Lung (tissue), 11 donors: ENCODE measurements at regions not wholly inside any gene's neighbourhood (a gene's known extent, or its start where the extent isn't known, plus 50 kb on each side); places are given as distances from the start of the nearest gene placed in this dataset.

ENCODE experiments used
- ATAC-seq: fragments of 200-7000 bp; cut with Tn5 transposase; one replicate; pipeline ENCODE4 v1.9.1; 2020; ENCODE audit warnings: moderate number of reproducible peaks; ENCODE audit not compliant: insufficient read depth, low FRiP score
- DNase-seq, 3 donors: peaks; one replicate each; pipeline ENCODE4 v3.0.0-alpha.2; 2013 to 2017
- H3K27ac ChIP-seq, 2 donors: one replicate each; pipeline ENCODE4 v1.5.1; 2013; ENCODE audit warnings: mild to moderate bottlenecking in 2 of 2, moderate library complexity in 2 of 2, control low read depth in 1 of 2, inconsistent platforms in 1 of 2, low read depth in 1 of 2, low read length in 1 of 2
- H3K27me3 ChIP-seq, 3 donors: one replicate each; pipeline ENCODE4 v1.5.1; 2013; ENCODE audit warnings: low read length in 2 of 3; ENCODE audit not compliant: control insufficient read depth in 3 of 3, insufficient read depth in 3 of 3
- H3K36me3 ChIP-seq, 4 donors: one replicate each; pipeline ENCODE4 v1.5.1; 2013; ENCODE audit warnings: low read length in 4 of 4, mild to moderate bottlenecking in 1 of 4, moderate library complexity in 1 of 4; ENCODE audit not compliant: control insufficient read depth in 4 of 4, insufficient read depth in 4 of 4
- H3K4me1 ChIP-seq, 5 donors: one replicate each; pipeline ENCODE4 v1.5.1; 2013; ENCODE audit warnings: low read length in 5 of 5, mild to moderate bottlenecking in 2 of 5, moderate library complexity in 1 of 5; ENCODE audit not compliant: control insufficient read depth in 5 of 5, insufficient read depth in 5 of 5
- H3K4me3 ChIP-seq: one replicate; pipeline ENCODE4 v1.5.1; 2013; ENCODE audit warnings: mild to moderate bottlenecking, control low read depth, moderate library complexity
- H3K9ac ChIP-seq, 2 donors: one replicate each; pipeline ENCODE4 v1.5.1; 2013; ENCODE audit warnings: low read length in 2 of 2, control low read depth in 1 of 2; ENCODE audit not compliant: insufficient read depth in 1 of 2
- H3K9me3 ChIP-seq, 4 donors: one replicate each; pipeline ENCODE4 v1.5.1; 2013; ENCODE audit warnings: low read length in 3 of 4, mild to moderate bottlenecking in 1 of 4, moderate library complexity in 1 of 4; ENCODE audit not compliant: control insufficient read depth in 4 of 4, insufficient read depth in 3 of 4
- CTCF ChIP-seq: IDR thresholded peaks from 2 replicates; pipeline ENCODE4 v1.5.1; 2012; ENCODE audit warnings: mild to moderate bottlenecking; ENCODE audit errors: control extremely low read depth, extremely low read depth
- WGBS, 2 donors: extraction: QIAGEN DNeasy Blood & Tissue Kit; methylation state at CpG; one replicate each; pipeline ENCODE4 v1.1.7; 2013; 5-methylcytosine and 5-hydroxymethylcytosine counted together
- donor health status: control.
- donor health status: control.
- donor health status: Bipolar disorder and iron deficiency.
- donor health status: healthy.
- donor health status: DM: yes; HTN: yes; CAD: no.

GRCh38 chr14:44317441-44317746, 189.7 kb downstream of the FSCB start:
- Histone ChIP-seq H3K4me3 (no peak overlapping the region), H3K27me3 (no peaks in the 10 kb centered on the region)
- 83 to 90% methylated on average over 2 of the region's 2 CpGs for WGBS, 2 donors

GRCh38 chr14:44316647-44317440, 190.2 kb downstream of the FSCB start:
- H3K4me1 ChIP-seq, result no peaks in the 10 kb centered on the region
- H3K27ac ChIP-seq, result no peak overlapping the region
- no peaks in the 10 kb centered on the region for H3K36me3 ChIP-seq
- DNase-seq, result no peak
- no peak overlapping the region for H3K9ac ChIP-seq
- 67 to 79% methylated on average over 7 of the region's 7 CpGs for WGBS, 2 donors
- peak; percentile 66 for ATAC-seq
- TF ChIP-seq CTCF, result no peak
- no peak overlapping the region for H3K4me3 ChIP-seq
- no peaks in the 10 kb centered on the region for H3K27me3 ChIP-seq
- no peaks in the 10 kb centered on the region for H3K9me3 ChIP-seq

More at GRCh38 chr14:44317441-44317746, 189.7 kb downstream of the FSCB start:
- H3K9ac ChIP-seq, result no peak overlapping the region
- ATAC-seq (no peak), DNase-seq (no peak)
- H3K27ac ChIP-seq, result no peak overlapping the region
- H3K9me3 ChIP-seq, result no peaks in the 10 kb centered on the region
- H3K4me1 ChIP-seq, result no peaks in the 10 kb centered on the region
- no peak for TF ChIP-seq CTCF
- no peaks in the 10 kb centered on the region for H3K36me3 ChIP-seq

- TF ChIP-seq CTCF, result no peak
- ATAC-seq (no peak), DNase-seq (no peak)
- Histone ChIP-seq H3K27ac (no peak overlapping the region), H3K4me1 (no peaks in the 10 kb centered on the region), H3K4me3 (no peak overlapping the region), H3K9ac (no peak overlapping the region), H3K27me3 (no peaks in the 10 kb centered on the region), H3K9me3 (peaks cover 0 to 4% (median 0%) of the 10 kb centered on the region in 4 donors), H3K36me3 (no peaks in the 10 kb centered on the region)
- 87 to 91% methylated on average over 1 of the region's 1 CpG for WGBS, 2 donors
Measured at GRCh38 chr14:44309331-44309730, 197.8 kb downstream of the FSCB start.

GRCh38 chr14:44300916-44301315, 206.2 kb downstream of the FSCB start:
- H3K36me3 ChIP-seq, result no peaks in the 10 kb centered on the region
- H3K9me3 ChIP-seq, result peaks cover 0 to 10% (median 0%) of the 10 kb centered on the region in 4 donors
- no peak for DNase-seq
- no peaks in the 10 kb centered on the region for H3K27me3 ChIP-seq
- no peak overlapping the region for H3K9ac ChIP-seq
- H3K27ac ChIP-seq, result no peak overlapping the region
- no peak overlapping the region for H3K4me3 ChIP-seq
- ATAC-seq, result no peak
- H3K4me1 ChIP-seq, result no peaks in the 10 kb centered on the region
- TF ChIP-seq CTCF, result no peak
